ENCODE measurements at regions not wholly inside any gene's neighbourhood (a gene's known extent, or its start where the extent isn't known, plus 50 kb on each side); places are given as distances from the start of the nearest gene placed in this dataset.

DNA sequence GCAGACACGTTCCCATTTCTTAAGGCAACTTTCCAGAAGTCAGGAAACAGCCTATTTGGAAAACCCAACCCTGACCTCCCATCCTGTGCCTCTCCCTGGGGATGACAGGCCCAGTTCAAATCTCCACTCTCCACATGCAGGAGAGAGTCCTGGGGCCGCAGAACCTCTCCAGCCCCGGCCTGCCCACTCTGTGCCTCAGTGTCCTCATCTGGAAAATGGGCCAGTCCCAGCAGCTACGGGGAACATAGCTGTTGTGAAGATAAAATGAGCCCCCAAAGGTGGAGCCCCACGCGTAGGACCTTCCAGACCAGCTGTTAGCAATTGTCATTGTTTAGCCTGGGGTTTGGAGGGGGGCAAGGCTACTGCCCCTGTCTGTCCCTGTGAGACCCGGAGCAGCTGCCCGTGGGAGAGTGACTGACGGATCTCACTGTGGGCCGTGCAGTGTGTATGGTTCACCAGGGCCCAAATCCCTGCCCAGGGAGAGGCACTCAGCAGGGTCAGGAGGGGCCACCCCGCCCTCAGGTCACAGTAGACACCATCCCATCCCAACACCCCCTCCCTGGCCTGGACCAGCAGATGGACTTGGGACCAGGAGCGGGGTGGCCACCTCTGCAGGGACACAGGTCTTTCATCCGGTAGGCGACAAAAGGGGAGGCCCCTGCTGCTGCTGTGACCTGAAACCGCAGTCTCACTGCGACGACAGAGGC lies 145.9 kb downstream of the CTTN start:
- TF ChIP-seq, protein P1, sequence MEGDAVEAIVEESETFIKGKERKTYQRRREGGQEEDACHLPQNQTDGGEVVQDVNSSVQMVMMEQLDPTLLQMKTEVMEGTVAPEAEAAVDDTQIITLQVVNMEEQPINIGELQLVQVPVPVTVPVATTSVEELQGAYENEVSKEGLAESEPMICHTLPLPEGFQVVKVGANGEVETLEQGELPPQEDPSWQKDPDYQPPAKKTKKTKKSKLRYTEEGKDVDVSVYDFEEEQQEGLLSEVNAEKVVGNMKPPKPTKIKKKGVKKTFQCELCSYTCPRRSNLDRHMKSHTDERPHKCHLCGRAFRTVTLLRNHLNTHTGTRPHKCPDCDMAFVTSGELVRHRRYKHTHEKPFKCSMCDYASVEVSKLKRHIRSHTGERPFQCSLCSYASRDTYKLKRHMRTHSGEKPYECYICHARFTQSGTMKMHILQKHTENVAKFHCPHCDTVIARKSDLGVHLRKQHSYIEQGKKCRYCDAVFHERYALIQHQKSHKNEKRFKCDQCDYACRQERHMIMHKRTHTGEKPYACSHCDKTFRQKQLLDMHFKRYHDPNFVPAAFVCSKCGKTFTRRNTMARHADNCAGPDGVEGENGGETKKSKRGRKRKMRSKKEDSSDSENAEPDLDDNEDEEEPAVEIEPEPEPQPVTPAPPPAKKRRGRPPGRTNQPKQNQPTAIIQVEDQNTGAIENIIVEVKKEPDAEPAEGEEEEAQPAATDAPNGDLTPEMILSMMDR (IDR thresholded peaks at IDR 0.05; ENCODE audit: poor library complexity) = no peak
- TF ChIP-seq EZH2 (IDR thresholded peaks at IDR 0.05; ENCODE audit: borderline replicate concordance) = no peak
- no peak for TF ChIP-seq EZH2phosphoT487 (IDR thresholded peaks at IDR 0.05; ENCODE audit: low read depth, severe bottlenecking, unreplicated experiment)
